Astrocyte of the spinal cord (primary cell): ENCODE measurements at regions not wholly inside any gene's neighbourhood (a gene's known extent, or its start where the extent isn't known, plus 50 kb on each side); places are given as distances from the start of the nearest gene placed in this dataset.
A peak's percentile ranks its signal among the peaks of the same experiment; 100 is the strongest.
"Not testable (repeated sequence)": the region's sequence is repeated elsewhere in the genome, so short reads cannot be mapped to it uniquely, and the experiment has no call there.

Experiments used
- DNase-seq: peaks from one replicate; pipeline ENCODE4 v3.0.0; 2011; ENCODE audit warnings: low read depth, low spot score
- H3K4me3 ChIP-seq: 2 replicates; pipeline ENCODE4 v1.5.1; 2011; ENCODE audit warnings: low read depth, mild to moderate bottlenecking, low read length, moderate library complexity
- in situ Hi-C: cut with HindIII; loops from 2 replicates; pipeline ENCODE4 v1.10.0; 2017; ENCODE audit warnings: low sequenced_read_pairs
- TF ChIP-seq, protein P1 (sequence below): IDR thresholded peaks from 2 replicates; pipeline ENCODE4 v1.5.1; 2012; ENCODE audit warnings: low read depth, mild to moderate bottlenecking, low read length, inconsistent platforms

- no peak for DNase-seq
- no peak overlapping the region for H3K4me3 ChIP-seq
- TF ChIP-seq, protein P1, sequence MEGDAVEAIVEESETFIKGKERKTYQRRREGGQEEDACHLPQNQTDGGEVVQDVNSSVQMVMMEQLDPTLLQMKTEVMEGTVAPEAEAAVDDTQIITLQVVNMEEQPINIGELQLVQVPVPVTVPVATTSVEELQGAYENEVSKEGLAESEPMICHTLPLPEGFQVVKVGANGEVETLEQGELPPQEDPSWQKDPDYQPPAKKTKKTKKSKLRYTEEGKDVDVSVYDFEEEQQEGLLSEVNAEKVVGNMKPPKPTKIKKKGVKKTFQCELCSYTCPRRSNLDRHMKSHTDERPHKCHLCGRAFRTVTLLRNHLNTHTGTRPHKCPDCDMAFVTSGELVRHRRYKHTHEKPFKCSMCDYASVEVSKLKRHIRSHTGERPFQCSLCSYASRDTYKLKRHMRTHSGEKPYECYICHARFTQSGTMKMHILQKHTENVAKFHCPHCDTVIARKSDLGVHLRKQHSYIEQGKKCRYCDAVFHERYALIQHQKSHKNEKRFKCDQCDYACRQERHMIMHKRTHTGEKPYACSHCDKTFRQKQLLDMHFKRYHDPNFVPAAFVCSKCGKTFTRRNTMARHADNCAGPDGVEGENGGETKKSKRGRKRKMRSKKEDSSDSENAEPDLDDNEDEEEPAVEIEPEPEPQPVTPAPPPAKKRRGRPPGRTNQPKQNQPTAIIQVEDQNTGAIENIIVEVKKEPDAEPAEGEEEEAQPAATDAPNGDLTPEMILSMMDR: no peak
- in situ Hi-C loops: no loop called here
Observed at GRCh38 chr2:220593526-220593925, 966.1 kb downstream of the SLC4A3 start.

- in situ Hi-C loops: no loop called here
- no peak for DNase-seq
- no peak overlapping the region for H3K4me3 ChIP-seq
- TF ChIP-seq, protein P1: no peak
Observed at GRCh38 chr2:220601674-220602073, 970.4 kb downstream of the EPHA4 start.

GRCh38 chr2:220613004-220613403 is 959.1 kb downstream of the EPHA4 start:
- DNase-seq, in situ Hi-C loops, H3K4me3 ChIP-seq: not testable (repeated sequence)

DNA sequence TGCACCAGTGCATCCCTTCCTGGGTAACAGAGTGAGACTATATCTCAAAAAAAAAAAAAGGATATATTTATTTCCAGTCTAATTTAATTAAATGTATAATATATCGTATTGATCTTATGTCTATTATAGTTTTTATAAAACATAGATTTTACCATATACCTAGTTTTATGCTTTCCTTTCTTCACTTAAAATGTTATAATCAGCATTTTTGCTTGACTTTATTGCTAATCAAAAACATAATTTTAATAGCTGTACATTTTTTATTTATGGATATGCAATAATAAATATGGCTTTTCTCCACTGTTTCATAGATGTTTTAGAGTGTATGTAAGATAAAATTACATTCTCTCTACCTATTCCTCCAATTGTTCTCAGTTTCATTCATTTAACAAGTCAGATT is 958.0 kb downstream of the EPHA4 start:
- no peak overlapping the region for H3K4me3 ChIP-seq
- in situ Hi-C loops: no loop called here
- DNase-seq: no peak
- TF ChIP-seq, protein P1: no peak

DNA sequence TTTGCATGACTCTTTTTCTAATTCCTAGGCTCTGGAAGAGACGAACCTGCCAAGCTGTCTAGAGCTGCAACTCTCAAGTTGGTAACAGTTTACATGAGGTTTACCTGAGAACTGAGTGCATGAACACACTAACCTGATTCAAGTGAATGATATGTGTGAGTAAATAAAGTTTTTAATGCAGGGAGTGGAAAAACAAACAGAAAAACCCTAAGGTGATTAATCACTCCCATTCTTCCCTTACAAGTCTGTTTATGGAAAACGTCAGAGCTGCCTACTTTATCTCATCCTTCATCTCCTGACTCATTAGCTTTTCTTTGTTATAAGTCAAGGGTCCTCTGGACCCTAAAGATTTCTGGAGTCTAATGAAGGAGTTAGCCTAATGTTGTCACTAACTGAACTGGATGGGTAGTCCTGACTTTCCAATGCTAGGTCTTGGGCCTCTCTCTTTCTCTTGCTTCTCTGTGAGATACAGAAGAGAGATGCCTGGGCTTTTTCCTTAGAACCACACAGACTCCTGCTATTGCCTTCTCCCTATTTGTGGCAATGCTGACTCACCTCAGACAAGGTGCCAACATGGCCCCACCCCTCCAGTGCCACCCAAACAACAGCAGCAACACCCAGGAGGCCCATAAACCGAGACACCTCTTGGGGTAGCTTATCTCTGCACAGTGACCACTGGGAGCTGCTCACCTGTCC is 952.4 kb downstream of the EPHA4 start:
- H3K4me3 ChIP-seq: no peak overlapping the region
- TF ChIP-seq, protein P1: no peak
- in situ Hi-C loops: no loop called here
- DNase-seq: peak; percentile 31

- DNase-seq: no peak
- TF ChIP-seq, protein P1: no peak
- in situ Hi-C loops: no loop called here
- no peak overlapping the region for H3K4me3 ChIP-seq
Observed at GRCh38 chr2:220626603-220627002, 945.5 kb downstream of the EPHA4 start.

DNA sequence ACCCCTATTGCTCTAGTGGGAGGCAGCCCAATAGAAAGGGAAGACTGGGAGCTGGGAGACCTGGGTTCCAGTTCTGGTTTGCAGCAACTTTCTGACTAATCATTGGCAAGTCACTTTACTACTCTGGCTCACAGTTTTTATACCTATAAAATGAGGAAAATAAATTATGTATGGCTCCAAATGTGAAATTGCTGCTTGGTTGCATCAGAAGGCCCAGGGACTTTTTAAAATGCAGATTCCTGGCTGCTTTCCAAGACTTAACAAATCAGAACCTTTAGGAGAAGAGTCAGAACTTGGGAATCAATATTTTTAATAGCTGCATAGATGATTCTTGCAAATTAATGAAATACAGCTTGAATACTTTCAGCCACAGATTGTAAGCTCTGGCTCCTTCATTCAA is 943.9 kb downstream of the EPHA4 start:
- no peak for DNase-seq
- TF ChIP-seq, protein P1: no peak
- in situ Hi-C loops: no loop called here
- no peak overlapping the region for H3K4me3 ChIP-seq
